ENCODE measurements at regions not wholly inside any gene's neighbourhood (a gene's known extent, or its start where the extent isn't known, plus 50 kb on each side); places are given as distances from the start of the nearest gene placed in this dataset.

DNA sequence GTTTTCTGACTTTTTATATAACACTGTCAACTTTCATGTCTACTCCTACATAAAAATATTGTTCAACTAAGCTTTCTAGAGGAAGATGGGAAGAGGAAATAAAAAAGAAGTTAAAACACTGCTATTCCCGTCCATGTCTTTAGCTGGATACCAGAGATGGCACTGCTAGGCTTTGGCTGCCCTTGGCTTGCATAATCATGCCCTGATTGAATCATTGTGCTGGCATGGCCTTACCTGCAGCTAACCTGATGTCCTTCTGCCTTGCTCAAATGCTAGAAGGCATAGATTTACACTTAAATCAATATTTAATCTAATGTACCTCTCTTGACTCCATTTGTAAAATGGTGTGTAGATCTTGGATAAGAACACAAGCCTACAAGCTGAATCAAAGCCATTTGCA, 539.7 kb upstream of the IL12A start:
- Histone ChIP-seq H3K36me3 (ENCODE audit: control insufficient read depth, insufficient read depth, low read length) (no peaks in the 10 kb centered on the region), H3K27me3 (ENCODE audit: control insufficient read depth, insufficient read depth, low read length) (no peaks in the 10 kb centered on the region), H3K27ac (ENCODE audit: low read length) (no peak overlapping the region), H3K4me3 (ENCODE audit: low read length) (no peak overlapping the region), H3K9me3 (ENCODE audit: control insufficient read depth, insufficient read depth, low read length) (no peaks in the 10 kb centered on the region), H3K4me1 (ENCODE audit: control insufficient read depth, insufficient read depth, low read length) (no peaks in the 10 kb centered on the region)
- no peak for DNase-seq
- ATAC-seq: no peak
- Mint-ChIP-seq H3K4me1 (no peaks in the 10 kb centered on the region), H3K36me3 (no peaks in the 10 kb centered on the region), H3K4me3 (no peak overlapping the region), H3K9me3 (peaks cover 4 to 12% of the 10 kb centered on the region in 2 donors), H3K27ac (no peak overlapping the region), H3K27me3 (ENCODE audit: low read depth in 2 of 2) (no peaks in the 10 kb centered on the region)
- TF ChIP-seq, protein P1, sequence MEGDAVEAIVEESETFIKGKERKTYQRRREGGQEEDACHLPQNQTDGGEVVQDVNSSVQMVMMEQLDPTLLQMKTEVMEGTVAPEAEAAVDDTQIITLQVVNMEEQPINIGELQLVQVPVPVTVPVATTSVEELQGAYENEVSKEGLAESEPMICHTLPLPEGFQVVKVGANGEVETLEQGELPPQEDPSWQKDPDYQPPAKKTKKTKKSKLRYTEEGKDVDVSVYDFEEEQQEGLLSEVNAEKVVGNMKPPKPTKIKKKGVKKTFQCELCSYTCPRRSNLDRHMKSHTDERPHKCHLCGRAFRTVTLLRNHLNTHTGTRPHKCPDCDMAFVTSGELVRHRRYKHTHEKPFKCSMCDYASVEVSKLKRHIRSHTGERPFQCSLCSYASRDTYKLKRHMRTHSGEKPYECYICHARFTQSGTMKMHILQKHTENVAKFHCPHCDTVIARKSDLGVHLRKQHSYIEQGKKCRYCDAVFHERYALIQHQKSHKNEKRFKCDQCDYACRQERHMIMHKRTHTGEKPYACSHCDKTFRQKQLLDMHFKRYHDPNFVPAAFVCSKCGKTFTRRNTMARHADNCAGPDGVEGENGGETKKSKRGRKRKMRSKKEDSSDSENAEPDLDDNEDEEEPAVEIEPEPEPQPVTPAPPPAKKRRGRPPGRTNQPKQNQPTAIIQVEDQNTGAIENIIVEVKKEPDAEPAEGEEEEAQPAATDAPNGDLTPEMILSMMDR (IDR thresholded peaks at IDR 0.05): no peak
- intact Hi-C loops (cut with micrococcal nuclease): no loop called here
- 61% methylated on average over 1 of the region's 1 CpG for WGBS (ENCODE audit: insufficient coverage)

DNA sequence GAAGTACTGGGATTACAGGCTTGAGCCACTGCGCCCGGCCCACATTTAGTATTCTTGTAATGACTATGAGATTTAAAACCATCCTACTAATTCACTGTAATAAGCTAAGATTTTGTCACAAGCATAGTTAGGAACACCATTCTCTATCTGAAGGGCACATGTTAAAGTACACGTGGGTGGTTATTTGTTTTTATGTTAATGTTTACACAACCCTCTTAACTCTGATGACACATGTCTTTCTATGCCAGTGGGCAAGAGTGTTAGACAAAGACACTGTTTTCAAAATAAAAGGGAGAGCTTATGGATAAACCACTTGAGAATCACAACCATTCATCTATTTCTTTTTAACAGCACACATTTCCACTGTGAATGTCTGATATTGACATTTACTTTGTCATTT, 537.6 kb upstream of the IL12A start:
- TF ChIP-seq, protein P1 (IDR thresholded peaks at IDR 0.05): no peak
- Mint-ChIP-seq H3K36me3 (no peaks in the 10 kb centered on the region), H3K9me3 (peaks cover 4 to 7% of the 10 kb centered on the region in 2 donors), H3K4me1 (no peaks in the 10 kb centered on the region), H3K4me3 (no peak overlapping the region), H3K27ac (no peak overlapping the region), H3K27me3 (ENCODE audit: low read depth in 2 of 2) (no peaks in the 10 kb centered on the region)
- WGBS (ENCODE audit: insufficient coverage): no CpG with 5 or more reads among the region's 3 CpGs
- no peaks in the 10 kb centered on the region for H3K4me1 ChIP-seq (ENCODE audit: control insufficient read depth, insufficient read depth, low read length)
- ATAC-seq: no peak
- H3K9me3 ChIP-seq (ENCODE audit: control insufficient read depth, insufficient read depth, low read length): no peaks in the 10 kb centered on the region
- H3K36me3 ChIP-seq (ENCODE audit: control insufficient read depth, insufficient read depth, low read length): no peaks in the 10 kb centered on the region
- intact Hi-C loops (cut with micrococcal nuclease): no loop called here
- no peak for DNase-seq
- H3K4me3 ChIP-seq (ENCODE audit: low read length): no peak overlapping the region
- H3K27me3 ChIP-seq (ENCODE audit: control insufficient read depth, insufficient read depth, low read length): no peaks in the 10 kb centered on the region
- no peak overlapping the region for H3K27ac ChIP-seq (ENCODE audit: low read length)

DNA sequence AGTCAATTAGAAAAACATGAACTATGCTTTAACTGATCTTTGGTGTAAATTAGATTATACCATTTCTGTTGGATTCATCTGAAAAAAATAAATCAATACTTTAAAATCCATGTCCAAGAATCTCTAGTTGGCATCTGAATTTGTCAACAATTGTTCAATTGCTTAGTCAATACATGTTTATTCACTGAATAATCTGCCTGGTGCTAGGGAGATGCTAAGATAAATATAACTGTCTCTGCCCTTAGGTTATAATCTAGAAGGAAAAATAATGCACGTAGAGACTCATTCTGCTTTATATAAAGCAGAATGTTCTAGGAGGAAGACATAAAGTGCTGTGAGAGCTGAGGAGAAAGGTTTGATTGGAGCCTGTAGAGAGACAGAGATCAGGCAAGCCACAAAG, 537.2 kb upstream of the IL12A start:
- ATAC-seq (no peak), DNase-seq (no peak)
- H3K9me3 ChIP-seq (ENCODE audit: control insufficient read depth, insufficient read depth, low read length): no peaks in the 10 kb centered on the region
- no peaks in the 10 kb centered on the region for H3K27me3 Mint-ChIP-seq (ENCODE audit: low read depth in 2 of 2)
- H3K27ac Mint-ChIP-seq: no peak overlapping the region
- WGBS (ENCODE audit: insufficient coverage): 80% methylated on average over 1 of the region's 1 CpG
- H3K36me3 Mint-ChIP-seq: no peaks in the 10 kb centered on the region
- TF ChIP-seq, protein P1 (IDR thresholded peaks at IDR 0.05): no peak
- H3K4me3 ChIP-seq (ENCODE audit: low read length): no peak overlapping the region
- H3K4me3 Mint-ChIP-seq: no peak overlapping the region
- H3K27ac ChIP-seq (ENCODE audit: low read length): no peak overlapping the region
- H3K4me1 Mint-ChIP-seq: no peaks in the 10 kb centered on the region
- no peaks in the 10 kb centered on the region for H3K4me1 ChIP-seq (ENCODE audit: control insufficient read depth, insufficient read depth, low read length)
- H3K27me3 ChIP-seq (ENCODE audit: control insufficient read depth, insufficient read depth, low read length): no peaks in the 10 kb centered on the region
- H3K9me3 Mint-ChIP-seq: peaks cover 6 to 10% of the 10 kb centered on the region in 2 donors
- intact Hi-C loops (cut with micrococcal nuclease): no loop called here
- H3K36me3 ChIP-seq (ENCODE audit: control insufficient read depth, insufficient read depth, low read length): no peaks in the 10 kb centered on the region

DNA sequence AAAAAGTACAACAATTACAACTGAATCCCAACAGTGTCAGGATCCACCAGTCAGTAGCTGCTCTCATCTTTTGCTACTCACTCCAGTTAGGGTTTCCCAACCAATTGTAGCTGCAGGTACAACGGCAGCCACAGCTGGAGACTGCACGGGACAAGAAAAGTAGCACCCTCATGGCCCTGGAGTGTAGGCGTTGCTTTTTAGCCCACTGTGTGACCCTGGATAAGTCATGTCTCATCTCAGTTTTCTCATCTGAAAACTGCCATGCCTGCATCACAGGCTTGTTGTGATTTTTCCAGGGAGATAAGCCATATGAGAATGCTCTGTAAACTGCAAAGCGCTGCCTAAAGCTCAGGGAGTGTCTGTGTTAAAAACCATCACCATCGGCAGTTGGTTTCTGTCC, 535.6 kb upstream of the IL12A start:
- Histone ChIP-seq H3K27me3 (ENCODE audit: control insufficient read depth, insufficient read depth, low read length) (no peaks in the 10 kb centered on the region), H3K4me1 (ENCODE audit: control insufficient read depth, insufficient read depth, low read length) (no peaks in the 10 kb centered on the region), H3K9me3 (ENCODE audit: control insufficient read depth, insufficient read depth, low read length) (no peaks in the 10 kb centered on the region), H3K27ac (ENCODE audit: low read length) (no peak overlapping the region), H3K36me3 (ENCODE audit: control insufficient read depth, insufficient read depth, low read length) (no peaks in the 10 kb centered on the region), H3K4me3 (ENCODE audit: low read length) (no peak overlapping the region)
- no peak for DNase-seq
- TF ChIP-seq, protein P1 (IDR thresholded peaks at IDR 0.05): no peak
- Mint-ChIP-seq H3K4me3 (no peak overlapping the region), H3K27me3 (ENCODE audit: low read depth in 2 of 2) (no peaks in the 10 kb centered on the region), H3K4me1 (no peaks in the 10 kb centered on the region), H3K36me3 (no peaks in the 10 kb centered on the region), H3K27ac (no peak overlapping the region), H3K9me3 (peaks cover 7 to 11% of the 10 kb centered on the region in 2 donors)
- 86% methylated on average over 5 of the region's 5 CpGs for WGBS (ENCODE audit: insufficient coverage)
- intact Hi-C loops (cut with micrococcal nuclease): no loop called here
- no peak for ATAC-seq

Measured in natural killer cell (primary cell).